ENCODE measurements at regions not wholly inside any gene's neighbourhood (a gene's known extent, or its start where the extent isn't known, plus 50 kb on each side); places are given as distances from the start of the nearest gene placed in this dataset.

- ChIA-PET CTCF (no interaction called here), POLR2A (no interaction called here)
- no peaks in the 10 kb centered on the region for H3K4me1 Mint-ChIP-seq (ENCODE audit: low read depth, unreplicated experiment)
Measured at GRCh38 chr16:81158964-81159363, 62.8 kb upstream of the GCSH start.

GRCh38 chr16:81155769-81156168, 59.6 kb upstream of the GCSH start:
- no peak for TF ChIP-seq CTCF (IDR thresholded peaks at IDR 0.05; ENCODE audit: insufficient read depth in 1 of 2, low read depth in 1 of 2, low read length in 1 of 2, severe bottlenecking in 1 of 2, unreplicated experiment in 1 of 2)
- Mint-ChIP-seq H3K27me3 (ENCODE audit: insufficient read depth, unreplicated experiment) (no peaks in the 10 kb centered on the region), H3K36me3 (ENCODE audit: insufficient read depth, unreplicated experiment) (no peaks in the 10 kb centered on the region), H3K4me1 (ENCODE audit: low read depth, unreplicated experiment) (no peaks in the 10 kb centered on the region), H3K27ac (ENCODE audit: unreplicated experiment) (no peak overlapping the region), H3K9me3 (ENCODE audit: unreplicated experiment) (no peaks in the 10 kb centered on the region), H3K4me3 (ENCODE audit: unreplicated experiment) (no peak overlapping the region)
- Histone ChIP-seq H3K27me3 (replicated peaks; ENCODE audit: control insufficient read depth, insufficient read depth, low read length) (no peaks in the 10 kb centered on the region; the same call in 1 of the 2 replicates), H3K36me3 (ENCODE audit: control insufficient read depth, insufficient read depth, low read length) (no peaks in the 10 kb centered on the region), H3K4me1 (no peaks in the 10 kb centered on the region), H3K4me3 (ENCODE audit: low read depth, low read length) (no peak overlapping the region), H3K9me3 (no peaks in the 10 kb centered on the region)
- BruUV-seq (replicated peaks): no TSS peak
- ChIA-PET CTCF (no interaction called here), POLR2A (no interaction called here)
- intact Hi-C loops (cut with micrococcal nuclease; ENCODE audit: unreplicated experiment): no loop called here
- no peak for DNase-seq

More at GRCh38 chr16:81158964-81159363, 62.8 kb upstream of the GCSH start:
- TF ChIP-seq CTCF (IDR thresholded peaks at IDR 0.05; ENCODE audit: insufficient read depth in 1 of 2, low read depth in 1 of 2, low read length in 1 of 2, severe bottlenecking in 1 of 2, unreplicated experiment in 1 of 2): no peak
- H3K36me3 Mint-ChIP-seq (ENCODE audit: insufficient read depth, unreplicated experiment): no peaks in the 10 kb centered on the region
- H3K36me3 ChIP-seq (ENCODE audit: control insufficient read depth, insufficient read depth, low read length): no peaks in the 10 kb centered on the region
- no peaks in the 10 kb centered on the region for H3K9me3 Mint-ChIP-seq (ENCODE audit: unreplicated experiment)
- peaks cover 6% of the 10 kb centered on the region for H3K4me1 ChIP-seq
- H3K27ac Mint-ChIP-seq (ENCODE audit: unreplicated experiment): no peak overlapping the region
- no peaks in the 10 kb centered on the region for H3K27me3 Mint-ChIP-seq (ENCODE audit: insufficient read depth, unreplicated experiment)
- DNase-seq: no peak
- H3K9me3 ChIP-seq: peaks cover 8% of the 10 kb centered on the region; the same call in 1 of the 2 replicates
- H3K27me3 ChIP-seq (replicated peaks; ENCODE audit: control insufficient read depth, insufficient read depth, low read length): no peaks in the 10 kb centered on the region
- no peak overlapping the region for H3K4me3 ChIP-seq (ENCODE audit: low read depth, low read length)
- H3K4me3 Mint-ChIP-seq (ENCODE audit: unreplicated experiment): no peak overlapping the region
- intact Hi-C loops (cut with micrococcal nuclease; ENCODE audit: unreplicated experiment): no loop called here
- no TSS peak for BruUV-seq (replicated peaks)

DNA sequence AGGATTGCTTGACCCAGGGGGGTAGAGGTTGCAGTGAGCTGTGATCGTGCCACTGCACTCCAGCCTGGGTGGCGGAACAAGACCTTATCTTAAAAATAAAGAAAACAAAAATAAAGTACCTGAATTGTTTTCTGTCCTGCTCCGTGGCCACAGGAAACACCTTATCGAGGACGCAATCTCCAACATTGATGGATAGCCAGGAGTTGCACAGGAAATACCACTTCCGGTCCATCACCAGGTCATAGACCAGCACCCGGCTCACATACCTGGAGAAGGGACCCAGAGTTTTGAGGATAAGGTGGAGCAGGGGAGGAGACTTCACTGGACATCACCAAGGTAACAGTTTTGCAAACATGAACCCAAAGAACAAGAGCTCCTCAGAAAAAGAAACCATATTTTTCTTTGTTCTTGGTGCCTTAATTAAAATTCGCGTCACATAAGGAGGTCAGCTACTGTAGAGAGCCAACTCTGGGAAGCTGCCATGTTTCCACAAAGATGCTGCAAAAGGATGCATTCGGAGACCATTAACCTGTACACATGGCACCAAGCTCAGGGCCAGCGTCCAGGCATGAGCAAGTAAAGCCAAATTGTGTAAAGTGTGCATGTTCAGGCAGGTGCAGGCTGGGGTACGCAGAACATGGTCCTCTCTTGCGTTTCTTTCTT, 55.6 kb upstream of the GCSH start:
- TF ChIP-seq CTCF (IDR thresholded peaks at IDR 0.05; ENCODE audit: insufficient read depth in 1 of 2, low read depth in 1 of 2, low read length in 1 of 2, severe bottlenecking in 1 of 2, unreplicated experiment in 1 of 2): no peak
- H3K27ac Mint-ChIP-seq (ENCODE audit: unreplicated experiment): no peak overlapping the region
- CTCF ChIA-PET: no interaction called here

More for the DNA sequence above, 55.6 kb upstream of the GCSH start:
- no peak overlapping the region for H3K4me3 ChIP-seq (ENCODE audit: low read depth, low read length)
- no peaks in the 10 kb centered on the region; the same call in 1 of the 2 replicates for H3K27me3 ChIP-seq (replicated peaks; ENCODE audit: control insufficient read depth, insufficient read depth, low read length)
- H3K4me1 Mint-ChIP-seq (ENCODE audit: low read depth, unreplicated experiment): no peaks in the 10 kb centered on the region
- H3K36me3 Mint-ChIP-seq (ENCODE audit: insufficient read depth, unreplicated experiment): no peaks in the 10 kb centered on the region
- BruUV-seq (replicated peaks): no TSS peak
- POLR2A ChIA-PET: no interaction called here
- H3K9me3 ChIP-seq: no peaks in the 10 kb centered on the region
- no peak overlapping the region for H3K4me3 Mint-ChIP-seq (ENCODE audit: unreplicated experiment)
- no peaks in the 10 kb centered on the region for H3K36me3 ChIP-seq (ENCODE audit: control insufficient read depth, insufficient read depth, low read length)
- DNase-seq: no peak
- intact Hi-C loops (cut with micrococcal nuclease; ENCODE audit: unreplicated experiment): no loop called here
- no peaks in the 10 kb centered on the region for H3K27me3 Mint-ChIP-seq (ENCODE audit: insufficient read depth, unreplicated experiment)
- H3K4me1 ChIP-seq: no peaks in the 10 kb centered on the region
- no peaks in the 10 kb centered on the region for H3K9me3 Mint-ChIP-seq (ENCODE audit: unreplicated experiment)

All from Caco-2 (cell line).